ENCODE measurements at regions not wholly inside any gene's neighbourhood (a gene's known extent, or its start where the extent isn't known, plus 50 kb on each side); places are given as distances from the start of the nearest gene placed in this dataset.

DNA sequence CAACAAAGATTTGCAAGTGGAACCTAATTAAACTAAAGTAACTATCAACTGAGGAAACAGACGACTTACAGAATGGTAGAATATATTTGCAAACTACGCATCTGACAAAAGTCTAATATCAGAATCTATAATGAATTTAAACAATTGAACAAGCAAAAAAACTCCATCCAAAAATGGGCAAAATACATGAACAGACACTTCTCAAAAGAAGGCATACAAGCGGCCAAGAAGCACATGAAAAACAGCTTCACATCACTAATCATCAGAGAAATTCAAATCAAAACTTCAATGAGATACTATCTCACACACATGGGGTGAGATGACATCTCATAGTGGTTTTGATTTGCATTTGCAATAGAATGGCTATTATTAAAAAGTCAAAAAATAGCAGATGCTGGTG, 128.6 kb downstream of the POLR2M start:
- no peak for TF ChIP-seq CTCF (IDR thresholded peaks at IDR 0.05)
- no peak for TF ChIP-seq EZH2phosphoT487 (IDR thresholded peaks at IDR 0.05; ENCODE audit: borderline replicate concordance, low read depth)
- TF ChIP-seq FOXM1 (IDR thresholded peaks at IDR 0.05; ENCODE audit: low read depth): no peak
- TF ChIP-seq NRF1 (IDR thresholded peaks at IDR 0.05; ENCODE audit: low read depth, low read length): no peak
- TF ChIP-seq TAF1 (IDR thresholded peaks at IDR 0.05; ENCODE audit: borderline replicate concordance, low read depth, low read length): no peak
- TF ChIP-seq, protein P1, sequence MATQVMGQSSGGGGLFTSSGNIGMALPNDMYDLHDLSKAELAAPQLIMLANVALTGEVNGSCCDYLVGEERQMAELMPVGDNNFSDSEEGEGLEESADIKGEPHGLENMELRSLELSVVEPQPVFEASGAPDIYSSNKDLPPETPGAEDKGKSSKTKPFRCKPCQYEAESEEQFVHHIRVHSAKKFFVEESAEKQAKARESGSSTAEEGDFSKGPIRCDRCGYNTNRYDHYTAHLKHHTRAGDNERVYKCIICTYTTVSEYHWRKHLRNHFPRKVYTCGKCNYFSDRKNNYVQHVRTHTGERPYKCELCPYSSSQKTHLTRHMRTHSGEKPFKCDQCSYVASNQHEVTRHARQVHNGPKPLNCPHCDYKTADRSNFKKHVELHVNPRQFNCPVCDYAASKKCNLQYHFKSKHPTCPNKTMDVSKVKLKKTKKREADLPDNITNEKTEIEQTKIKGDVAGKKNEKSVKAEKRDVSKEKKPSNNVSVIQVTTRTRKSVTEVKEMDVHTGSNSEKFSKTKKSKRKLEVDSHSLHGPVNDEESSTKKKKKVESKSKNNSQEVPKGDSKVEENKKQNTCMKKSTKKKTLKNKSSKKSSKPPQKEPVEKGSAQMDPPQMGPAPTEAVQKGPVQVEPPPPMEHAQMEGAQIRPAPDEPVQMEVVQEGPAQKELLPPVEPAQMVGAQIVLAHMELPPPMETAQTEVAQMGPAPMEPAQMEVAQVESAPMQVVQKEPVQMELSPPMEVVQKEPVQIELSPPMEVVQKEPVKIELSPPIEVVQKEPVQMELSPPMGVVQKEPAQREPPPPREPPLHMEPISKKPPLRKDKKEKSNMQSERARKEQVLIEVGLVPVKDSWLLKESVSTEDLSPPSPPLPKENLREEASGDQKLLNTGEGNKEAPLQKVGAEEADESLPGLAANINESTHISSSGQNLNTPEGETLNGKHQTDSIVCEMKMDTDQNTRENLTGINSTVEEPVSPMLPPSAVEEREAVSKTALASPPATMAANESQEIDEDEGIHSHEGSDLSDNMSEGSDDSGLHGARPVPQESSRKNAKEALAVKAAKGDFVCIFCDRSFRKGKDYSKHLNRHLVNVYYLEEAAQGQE (IDR thresholded peaks at IDR 0.05; ENCODE audit: low read depth, low read length): no peak

Measured in SK-N-SH (cell line).